Limb (tissue), 2 donors: ENCODE measurements at regions not wholly inside any gene's neighbourhood (a gene's known extent, or its start where the extent isn't known, plus 50 kb on each side); places are given as distances from the start of the nearest gene placed in this dataset.

Experiments used
- DNase-seq, 2 donors: peaks; one replicate each; pipeline ENCODE4 v3.0.0-alpha.2; 2016; ENCODE audit errors: extremely low spot score in 2 of 2

DNA sequence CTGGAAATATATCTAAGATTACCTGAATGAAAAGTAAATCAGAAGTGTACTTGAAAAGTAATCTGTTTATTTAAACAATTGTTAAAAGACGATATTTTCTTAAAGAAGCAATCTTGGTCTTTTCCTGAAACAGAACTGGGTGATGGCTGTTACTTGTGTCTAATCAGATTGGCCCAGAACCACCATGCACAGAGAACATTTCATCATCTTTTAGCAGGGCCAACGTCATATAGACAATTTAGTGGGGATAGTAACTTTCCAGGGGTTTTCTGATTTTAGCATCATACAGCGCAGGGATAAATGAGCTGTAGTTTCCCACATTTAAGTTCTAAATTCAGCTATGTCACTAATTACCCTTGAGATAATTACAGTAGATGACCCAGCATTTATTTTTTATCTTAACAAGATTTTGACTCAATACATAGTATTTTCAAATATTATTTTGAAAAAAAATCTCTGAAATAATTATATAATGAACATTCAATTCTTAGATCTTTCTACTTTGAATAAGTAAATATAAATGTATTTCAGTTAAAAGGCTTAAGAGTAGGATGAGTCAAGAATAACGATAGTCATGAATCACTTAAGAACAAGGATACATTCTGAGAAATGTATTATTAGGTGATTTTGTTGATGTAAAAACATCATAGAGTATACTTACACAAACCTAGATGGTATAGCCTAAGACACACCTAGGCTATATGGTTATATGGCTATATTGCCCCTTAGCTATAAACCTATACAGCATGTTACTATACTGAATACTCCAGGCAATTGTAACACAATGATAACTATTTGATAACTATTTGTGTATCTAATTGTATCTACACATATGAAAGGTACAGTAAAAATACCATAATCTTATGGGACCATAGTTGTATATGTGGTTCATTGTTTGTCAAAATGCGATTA is 103.8 kb upstream of the MME start:
- no peak for DNase-seq

DNA sequence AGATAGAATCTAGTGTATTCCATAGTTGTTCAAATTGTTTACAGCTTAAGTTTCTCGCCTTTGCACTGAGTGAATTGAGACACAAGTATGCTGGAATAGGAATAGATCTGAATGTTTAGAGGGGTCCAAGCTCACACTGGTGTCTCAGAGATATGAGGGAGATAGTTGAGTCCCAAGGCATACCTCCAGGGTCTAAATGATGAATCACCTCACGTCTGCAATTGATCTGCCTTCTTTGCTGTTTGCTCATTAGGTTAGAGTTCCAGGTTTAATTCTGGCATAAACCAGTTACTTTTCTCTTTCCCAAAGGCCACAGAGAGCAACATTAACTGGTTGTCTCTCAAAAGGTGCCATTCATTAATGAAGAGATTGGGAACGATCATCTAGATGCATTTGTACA is 106.3 kb upstream of the MME start:
- DNase-seq: no peak

DNA sequence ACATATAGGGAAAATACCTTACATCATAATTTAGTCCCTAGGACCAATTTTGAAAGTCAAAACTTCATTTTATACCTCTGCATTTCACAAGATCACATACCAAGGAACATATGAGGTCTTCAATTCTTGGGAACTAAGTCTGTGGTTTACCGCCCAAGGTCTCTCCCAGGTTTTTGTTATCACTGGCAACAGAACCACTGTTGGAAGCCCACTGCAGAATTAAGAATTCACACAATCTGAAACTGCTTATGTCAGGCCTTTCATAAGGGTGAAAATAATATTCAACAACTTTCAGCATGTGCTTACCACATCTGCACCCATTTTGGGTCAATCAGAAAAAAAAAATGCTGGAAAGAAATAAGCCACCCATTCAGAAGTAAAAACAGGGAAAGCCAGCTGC is 107.2 kb upstream of the MME start:
- DNase-seq: no peak

DNA sequence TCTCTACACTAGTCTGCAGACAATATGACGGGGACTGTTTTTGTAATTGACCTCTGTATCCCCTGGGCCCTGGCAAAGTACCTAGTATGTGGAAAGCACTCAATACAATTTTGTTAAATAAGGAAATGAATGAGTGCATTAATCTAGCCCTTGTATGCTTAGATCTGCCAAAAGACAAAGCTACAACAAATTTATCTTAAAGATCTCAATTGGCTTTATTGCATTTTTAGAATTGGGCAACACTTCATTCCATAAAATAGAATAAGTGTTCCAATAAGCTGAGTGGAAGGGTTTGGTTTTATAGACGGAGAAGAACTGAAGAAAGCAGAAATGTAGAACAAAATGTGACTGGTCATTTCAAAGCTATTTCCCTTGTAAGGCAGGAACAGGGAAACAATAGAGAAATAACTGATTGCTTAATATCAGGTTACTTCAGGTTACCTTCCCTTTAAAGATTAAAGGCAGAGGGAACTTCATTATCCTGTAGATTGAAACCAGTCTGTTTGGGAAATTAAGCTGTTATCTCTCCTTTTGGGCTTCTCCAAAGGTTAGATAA is 108.3 kb upstream of the MME start:
- no peak for DNase-seq

DNA sequence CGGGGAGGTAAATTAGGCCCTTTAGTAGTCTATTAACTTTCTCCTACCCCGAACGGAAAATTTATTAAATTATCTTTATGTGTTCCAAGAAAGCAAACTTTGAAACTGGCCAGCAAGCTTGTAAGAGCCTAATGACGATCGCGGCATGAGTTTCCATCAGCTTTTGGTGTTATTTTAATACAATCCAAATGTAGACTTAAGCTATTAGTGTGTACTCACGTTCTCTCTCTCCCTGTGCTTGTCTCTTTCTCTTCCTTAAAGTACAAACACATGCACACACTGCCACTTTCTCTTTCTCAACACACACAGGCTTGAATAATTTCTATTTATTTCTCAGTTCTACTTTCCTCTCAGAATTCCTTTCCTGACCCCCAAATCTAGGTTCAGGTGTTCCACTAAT is 108.8 kb upstream of the MME start:
- peak in 1 of 2 donors; percentile 38 for DNase-seq

DNA sequence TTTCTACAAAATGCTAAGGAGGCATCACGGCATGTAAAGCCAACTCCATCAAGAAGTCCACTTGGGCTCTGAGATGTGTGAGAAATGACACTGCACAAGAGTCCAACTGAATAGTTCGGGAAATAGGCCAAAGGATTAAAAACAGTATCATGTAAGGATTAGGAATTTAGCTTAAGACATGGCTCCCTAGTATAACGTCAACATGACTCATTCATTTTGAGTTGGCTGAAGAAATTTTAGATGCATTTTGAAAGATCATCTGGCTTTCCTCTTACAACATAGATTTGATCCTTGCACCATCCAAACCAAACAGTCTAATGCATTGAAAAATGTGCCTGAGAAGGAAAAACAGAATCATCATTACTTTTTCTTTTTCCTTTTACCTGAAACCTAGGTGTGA is 109.3 kb upstream of the MME start:
- DNase-seq: no peak

DNA sequence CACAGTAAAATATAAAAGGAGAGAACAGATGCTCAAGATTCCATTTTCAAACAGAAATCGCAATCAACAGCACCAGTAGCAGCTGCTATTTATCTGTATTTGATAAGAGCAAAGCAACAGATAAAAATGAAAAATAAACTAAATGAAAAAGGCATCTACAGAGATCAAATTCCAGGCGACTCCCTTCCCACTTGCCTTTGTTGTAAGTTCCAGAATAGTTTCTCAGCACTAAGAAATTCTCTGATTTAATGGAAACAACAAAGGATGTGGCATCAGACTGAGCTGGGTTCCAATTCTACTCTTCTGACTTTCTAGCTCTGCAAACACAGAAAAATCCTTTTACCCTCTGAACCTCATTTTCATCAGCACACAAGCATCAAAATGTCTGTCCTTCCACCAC is 110.8 kb upstream of the MME start:
- DNase-seq: no peak

DNA sequence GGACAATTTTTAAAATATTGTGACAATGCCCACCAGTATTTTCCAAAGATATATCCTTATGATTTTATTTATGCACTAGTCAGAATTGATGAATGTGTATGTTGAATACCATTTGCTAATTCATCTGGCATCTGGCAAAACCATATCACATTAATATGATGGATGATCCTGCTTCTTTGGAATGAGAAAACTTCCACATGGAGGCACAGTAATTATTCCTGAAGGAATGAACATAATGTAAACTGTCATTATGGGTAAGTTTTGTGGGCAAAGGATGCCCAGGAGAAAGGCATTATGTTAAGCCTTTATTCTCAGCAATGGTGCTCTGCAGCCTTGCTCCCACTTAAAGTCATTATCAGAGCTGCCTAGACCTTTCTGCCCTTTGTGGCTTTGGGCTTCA is 113.0 kb upstream of the MME start:
- DNase-seq: no peak

DNA sequence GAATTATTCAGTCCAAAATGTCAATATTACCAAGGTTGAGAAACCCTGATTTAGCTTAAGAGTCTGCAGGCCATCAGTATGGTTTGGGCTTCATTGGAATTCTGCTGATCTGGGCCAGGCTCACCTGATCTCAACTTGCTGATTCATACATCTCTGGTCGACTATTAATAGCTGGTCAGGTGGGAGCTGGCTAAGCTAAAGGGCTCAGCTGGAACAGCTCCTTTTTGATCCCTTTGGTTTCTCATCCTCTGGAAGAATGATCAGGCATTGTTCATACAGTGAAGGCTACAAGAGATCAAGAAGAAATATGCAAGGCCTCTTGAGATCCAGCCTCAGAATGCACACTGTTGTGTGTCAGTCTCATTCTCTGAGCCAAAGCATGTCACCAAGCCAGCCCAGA is 123.3 kb upstream of the MME start:
- no peak for DNase-seq

DNA sequence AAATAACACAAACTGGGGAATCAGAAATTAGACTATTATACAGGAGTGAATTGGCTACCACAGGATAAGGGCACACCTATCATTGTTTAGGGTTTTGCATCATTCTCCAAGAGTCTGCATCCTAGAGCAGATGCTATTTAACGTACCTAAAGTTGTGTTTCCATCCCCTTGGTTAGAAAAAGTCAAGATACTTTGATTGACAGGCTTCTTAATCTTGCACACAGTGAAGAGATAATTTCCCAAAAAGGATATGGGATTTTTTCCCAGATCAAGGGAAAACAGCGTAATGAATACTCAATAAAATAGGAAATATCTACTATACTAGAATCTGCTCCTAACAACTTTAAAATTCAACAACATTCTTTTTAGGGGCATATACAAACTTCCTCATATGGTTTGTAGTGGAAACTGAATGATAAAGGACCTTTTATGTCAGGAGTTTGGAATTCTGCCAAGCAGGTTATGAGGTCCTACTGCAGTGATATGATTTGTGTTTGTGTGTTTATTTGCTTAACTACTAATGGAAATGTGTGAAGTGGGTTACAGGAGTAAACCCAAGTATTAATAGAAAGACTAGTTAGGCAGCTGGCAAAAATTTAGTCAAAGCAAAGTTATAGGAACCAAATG is 124.1 kb upstream of the MME start:
- DNase-seq: no peak

DNA sequence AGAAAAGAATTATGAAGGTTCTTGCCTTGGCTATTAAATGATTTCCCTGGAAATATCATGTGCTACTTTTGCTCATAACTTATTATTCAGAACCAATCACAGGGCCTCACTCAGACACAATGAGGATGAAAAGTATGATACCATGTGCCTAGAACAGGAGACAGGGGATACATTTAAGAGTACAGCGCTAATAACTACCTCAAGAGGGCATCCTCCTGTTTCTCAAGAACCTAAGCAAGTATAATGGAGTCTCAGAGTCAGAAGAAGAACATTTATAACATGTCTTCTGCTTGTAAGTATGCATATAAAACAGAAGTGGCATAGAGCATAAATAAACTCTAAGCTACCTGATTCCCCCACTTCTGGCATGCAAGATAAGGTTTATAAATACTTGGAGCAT is 125.4 kb upstream of the MME start:
- no peak for DNase-seq

DNA sequence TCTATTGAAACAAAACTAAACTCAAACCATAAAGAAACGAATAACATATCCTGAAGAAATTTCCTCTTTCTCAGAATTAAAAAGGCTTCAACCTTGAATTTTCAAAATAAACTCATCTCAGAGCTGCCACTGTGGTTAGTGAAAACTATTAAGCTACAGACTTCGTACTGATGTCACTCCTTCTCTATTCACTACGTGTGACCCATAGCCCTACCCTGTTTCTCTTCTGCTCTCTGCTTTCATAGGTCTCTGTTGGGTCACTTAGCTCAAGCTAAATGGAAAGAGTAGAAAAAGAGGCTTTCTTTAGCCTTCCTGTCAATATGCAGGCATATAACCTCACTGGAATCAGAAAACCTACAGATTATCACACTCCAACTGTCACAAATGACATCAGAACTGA is 126.6 kb upstream of the MME start:
- DNase-seq: no peak

DNA sequence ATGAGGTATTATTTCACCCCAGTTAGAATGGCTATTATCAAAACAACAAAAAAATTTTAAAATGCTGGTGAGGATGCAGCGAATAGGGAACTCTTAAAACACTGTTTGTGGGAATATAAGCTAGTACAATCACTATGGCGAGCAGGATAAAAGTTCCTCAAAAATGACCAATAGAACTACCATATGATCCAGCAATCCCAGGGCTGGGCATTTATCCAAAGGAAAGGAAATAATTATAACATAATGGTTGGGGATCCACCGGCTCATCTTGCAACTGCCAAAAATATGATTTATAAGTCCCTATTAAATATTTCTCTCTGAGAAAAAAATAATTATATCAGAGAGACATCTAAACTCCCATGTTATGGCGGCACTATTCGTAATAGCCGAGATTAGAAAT is 127.6 kb upstream of the MME start:
- DNase-seq: no peak

DNA sequence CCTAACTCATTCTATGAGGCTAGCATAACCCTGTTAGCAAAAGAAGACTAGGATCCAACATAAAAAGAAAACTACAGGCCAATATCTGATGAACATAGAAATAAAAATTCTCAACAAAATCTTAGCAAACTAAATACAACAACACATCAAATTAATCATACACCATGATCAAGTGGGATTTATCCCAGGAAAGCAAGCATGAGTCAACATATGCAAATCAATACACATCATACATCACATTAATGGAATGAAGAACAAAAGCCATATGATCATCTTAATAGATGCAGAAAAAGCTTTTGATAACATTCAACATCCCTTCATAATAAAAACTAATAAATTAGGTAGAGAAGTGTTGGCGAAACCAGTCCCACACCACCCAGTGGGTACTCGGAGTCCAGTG is 136.1 kb upstream of the MME start:
- DNase-seq: no peak

DNA sequence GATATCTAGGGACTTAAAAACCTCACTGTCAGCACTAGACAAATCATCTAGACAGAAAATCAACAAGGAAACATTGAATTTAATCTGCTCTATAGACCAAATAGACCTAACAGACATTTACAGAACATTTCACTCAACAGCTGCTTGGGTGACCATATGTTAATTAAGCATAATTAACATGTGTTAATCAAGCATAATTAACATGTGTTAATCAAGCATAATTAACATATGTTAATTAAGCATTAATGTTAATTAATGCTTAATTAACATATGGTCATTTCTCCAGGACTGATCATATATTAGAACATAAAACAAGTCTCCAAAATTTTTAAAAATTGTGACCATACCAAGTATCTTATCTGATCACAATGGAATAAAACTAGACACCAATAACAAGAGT is 137.3 kb upstream of the MME start:
- DNase-seq: no peak

DNA sequence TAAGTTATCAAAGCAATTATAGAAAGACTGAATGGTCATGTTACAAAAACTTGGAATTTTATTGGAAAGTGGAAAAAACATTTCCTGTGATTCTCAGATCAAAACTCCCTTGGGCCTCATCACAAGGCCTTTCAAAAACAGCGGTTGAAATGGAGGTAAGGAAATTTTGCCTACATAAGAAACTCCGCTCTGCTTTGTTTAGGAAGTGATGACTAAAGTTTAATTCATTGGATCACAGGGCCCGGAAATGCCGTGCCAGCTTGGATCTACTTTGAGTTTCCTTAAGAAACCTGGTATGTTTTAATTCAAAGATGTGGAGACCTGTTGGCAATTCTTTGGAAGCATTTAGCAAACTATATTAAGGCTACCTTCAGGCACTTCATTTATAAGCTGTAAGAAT is 143.9 kb upstream of the MME start:
- no peak for DNase-seq

DNA sequence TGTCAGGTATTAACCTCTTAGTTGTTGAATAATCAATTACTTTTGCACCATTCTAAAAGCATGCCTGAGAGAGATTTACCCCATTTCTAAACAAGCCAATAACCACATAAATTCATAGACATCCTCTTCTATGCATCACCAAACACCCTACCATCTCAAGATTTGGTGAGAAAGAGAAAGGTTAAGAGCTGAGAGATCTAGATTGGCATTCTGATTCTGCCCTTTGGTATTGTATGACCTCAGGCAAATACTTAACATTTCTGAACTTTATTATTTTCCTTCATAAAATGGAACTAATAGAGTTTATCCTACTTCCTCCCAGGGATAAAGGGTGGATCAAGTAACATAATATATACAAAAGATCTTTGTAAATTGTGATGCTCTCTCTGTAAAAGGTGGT is 146.5 kb upstream of the MME start:
- no peak for DNase-seq

DNA sequence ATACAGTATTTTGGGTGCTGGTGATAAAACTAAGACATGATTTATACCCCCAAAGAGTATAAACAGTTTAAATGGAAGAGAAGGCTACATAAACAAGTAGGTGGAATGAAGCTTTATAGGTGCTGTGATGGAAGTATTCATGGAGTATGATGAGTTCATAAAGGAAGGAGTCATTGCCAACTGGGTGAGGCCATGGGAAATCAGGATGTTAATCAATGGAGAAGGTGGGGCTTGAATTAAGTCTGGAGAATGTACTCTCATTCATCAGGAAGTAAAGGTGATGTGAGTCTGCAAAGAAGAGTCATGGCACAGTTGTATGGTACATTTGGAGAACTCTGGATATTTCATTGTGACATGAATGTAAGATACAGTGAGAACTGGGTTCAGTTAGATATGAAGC is 147.5 kb upstream of the MME start:
- no peak for DNase-seq

DNA sequence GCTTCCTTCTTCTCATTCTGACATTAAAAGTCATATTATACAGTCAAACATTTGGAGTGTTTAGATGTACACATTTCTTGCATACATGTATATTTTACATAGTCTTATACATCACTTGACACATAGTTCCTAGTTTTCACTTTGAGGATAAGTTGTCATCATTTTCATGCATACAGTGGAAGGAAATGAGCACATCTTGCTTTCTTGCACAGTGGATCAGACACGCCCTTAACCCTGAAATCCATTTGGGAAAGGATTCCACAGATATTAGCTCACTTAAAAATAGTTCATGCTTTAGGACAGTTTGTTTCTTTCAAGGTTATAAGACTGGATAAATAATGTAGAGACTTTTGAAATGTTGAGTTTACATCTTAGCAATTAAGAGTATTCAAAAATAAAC is 148.6 kb upstream of the MME start:
- DNase-seq: no peak

DNA sequence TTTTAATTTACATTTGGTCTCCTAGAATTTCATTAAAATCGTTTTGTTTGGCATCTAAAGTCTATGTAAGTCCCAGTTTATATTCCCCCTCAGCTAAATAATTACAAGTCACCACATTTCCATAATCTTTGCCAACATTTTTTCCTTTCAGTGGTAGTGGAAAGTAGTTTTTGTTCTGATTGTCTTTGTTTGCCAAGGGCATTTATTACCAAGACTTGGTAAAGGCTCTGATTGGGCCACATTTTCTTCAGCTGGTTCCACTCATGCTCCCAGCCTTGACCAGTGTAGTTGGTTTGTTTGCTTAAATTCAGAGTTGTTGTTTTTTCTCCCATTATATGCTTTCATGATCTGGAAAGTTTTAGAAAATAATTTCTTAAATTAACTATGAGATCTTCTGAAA is 153.4 kb upstream of the MME start:
- DNase-seq: no peak

DNA sequence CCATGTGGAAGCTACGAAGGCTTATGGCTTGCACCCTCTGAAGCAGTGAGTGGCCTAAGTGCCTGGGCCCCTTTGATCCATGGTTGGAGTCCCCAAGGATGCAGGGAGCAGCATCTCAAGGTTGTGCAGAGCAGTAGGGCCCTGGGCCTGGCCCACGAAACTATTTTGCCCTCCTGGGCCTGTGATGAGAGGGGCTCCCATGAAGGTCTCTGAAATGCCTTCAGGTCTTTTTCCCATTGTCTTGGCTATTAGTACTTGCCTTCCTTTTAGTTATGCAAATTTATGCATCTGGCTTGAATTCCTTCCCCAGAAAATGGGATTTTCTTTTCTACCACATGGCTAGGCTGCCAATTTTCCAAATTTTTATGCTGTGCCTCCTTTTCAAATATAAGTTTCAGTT is 158.8 kb upstream of the MME start:
- DNase-seq: no peak

DNA sequence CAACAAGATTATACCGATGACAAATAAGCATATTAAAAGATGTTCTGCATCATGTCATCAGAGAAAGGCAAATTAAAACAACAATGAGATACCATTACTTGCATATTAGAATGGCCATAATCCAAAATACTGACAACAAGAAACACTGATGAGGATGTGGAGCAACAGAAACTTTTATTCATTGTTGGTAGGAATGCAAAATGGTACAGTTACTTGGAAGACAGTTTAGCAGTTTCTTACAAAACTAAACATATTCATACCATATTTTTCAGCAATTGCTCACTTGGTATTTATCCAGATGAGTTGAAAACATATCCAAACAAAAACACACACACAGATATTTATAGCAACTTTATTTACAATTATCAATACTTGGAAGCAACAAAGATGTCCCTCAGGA is 160.9 kb upstream of the MME start:
- no peak for DNase-seq

DNA sequence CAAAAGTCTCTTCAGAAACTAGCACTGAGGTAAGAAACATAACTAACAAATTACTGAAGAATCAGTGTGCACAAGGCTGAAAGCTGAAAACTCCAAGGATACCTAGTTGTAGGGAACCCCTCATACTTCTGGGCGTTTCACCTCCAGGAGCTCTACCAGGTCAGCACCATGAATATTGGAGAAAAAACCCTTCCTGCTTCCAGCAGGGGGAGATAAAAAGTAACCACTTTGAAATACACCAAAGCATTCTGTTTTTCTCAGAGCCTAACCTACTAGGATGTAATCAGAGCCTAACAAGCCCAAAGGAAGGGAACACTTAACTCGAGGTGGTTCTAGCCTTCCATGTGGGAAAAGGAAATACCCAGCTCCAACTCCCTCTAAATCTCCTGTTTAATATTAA is 175.8 kb upstream of the MME start:
- DNase-seq: no peak
